Muscle of back (tissue), 3 donors: ENCODE measurements at regions not wholly inside any gene's neighbourhood (a gene's known extent, or its start where the extent isn't known, plus 50 kb on each side); places are given as distances from the start of the nearest gene placed in this dataset.

Experiments
- DNase-seq, 3 donors: peaks; one replicate each; pipeline versions ENCODE4 v3.0.0 to v3.0.0-alpha.2; 2013

GRCh38 chr7:156309016-156309620 lies 331.5 kb upstream of the RNF32 start:
- peak; percentile 18 to 46 (median 22) for DNase-seq

DNA sequence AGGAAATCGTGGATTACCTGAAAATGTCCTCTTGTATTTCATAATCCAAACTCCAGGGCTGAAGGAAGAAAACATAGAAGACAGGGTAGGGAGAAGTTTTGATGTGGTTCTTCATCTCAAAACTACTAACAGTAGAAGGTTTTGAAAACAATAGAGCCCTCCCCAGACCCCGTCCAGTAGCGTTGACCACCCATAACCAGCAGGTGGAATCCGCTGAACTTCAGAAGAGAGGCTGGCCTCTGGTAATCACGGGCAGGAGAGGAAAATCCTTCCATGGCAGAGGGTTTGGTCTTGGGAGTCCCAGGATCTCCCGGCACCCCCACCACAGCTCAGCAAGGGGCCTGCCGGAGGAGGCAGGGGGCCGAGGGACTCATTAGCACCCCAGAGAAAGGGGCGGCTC lies 333.4 kb upstream of the RNF32 start:
- no peak for DNase-seq

- DNase-seq: peak in 1 of 3 donors; percentile 2
Observed at GRCh38 chr7:156305351-156305750, 335.2 kb upstream of the RNF32 start.

GRCh38 chr7:156282816-156283215 lies 357.8 kb upstream of the RNF32 start:
- no peak for DNase-seq

DNA sequence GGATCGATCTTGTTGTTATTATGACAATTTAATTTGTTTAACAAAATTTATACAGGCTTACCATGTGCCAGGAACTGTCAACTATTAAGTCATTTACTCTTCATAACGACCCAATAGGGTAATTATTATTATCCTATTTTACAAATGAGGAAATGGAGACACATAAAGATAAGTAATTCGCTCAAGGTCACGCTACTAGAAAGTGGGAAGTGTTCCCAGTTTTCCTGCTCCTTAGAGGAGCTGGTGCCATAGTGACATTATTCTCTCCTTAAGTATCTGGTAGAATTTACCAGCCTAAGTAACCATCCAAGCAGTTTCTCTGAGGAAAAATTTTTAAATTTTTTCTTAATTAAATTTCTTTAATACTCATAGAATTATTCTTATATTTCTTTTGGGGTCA lies 360.9 kb upstream of the RNF32 start:
- DNase-seq: no peak

- no peak for DNase-seq
Observed at GRCh38 chr7:156275292-156275691, 365.3 kb upstream of the RNF32 start.

DNA sequence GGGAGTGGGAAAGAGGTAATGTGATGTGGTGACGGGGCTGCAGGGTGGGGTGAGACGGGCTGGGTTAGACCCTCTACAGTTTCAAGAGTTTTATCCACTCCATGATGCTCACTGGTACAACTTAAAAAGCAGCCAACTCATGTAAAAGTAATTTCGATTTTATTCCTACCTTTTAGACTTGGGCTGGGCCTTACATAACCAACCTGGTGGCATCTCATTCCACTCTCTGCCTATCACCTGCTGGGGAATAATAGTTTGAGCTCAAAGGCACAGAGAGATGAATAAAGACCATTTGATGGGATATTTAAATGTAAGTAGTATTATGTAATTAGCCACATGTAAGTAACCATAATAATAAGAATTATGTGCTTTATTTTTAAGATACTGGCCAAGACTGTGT lies 366.0 kb upstream of the RNF32 start:
- DNase-seq: no peak

DNA sequence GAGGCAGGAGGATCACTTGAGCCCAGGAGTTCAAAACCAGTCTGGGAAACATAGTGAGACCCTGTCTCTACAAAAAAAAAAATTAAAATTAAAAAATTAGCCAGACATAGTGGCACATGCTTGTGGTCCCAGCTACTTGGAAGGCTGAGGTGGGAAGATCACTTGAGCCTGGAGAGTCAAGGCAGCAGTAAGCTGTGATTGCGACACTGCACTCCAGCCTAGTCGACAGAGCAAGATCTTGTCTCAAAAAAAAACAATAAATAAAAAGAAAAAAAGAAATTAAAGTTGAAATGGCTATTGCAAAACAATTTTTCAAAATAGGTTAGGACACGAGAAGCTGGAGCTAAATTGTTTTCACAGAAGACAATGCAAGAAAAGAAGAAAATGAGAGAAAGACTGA lies 379.0 kb upstream of the RNF32 start:
- no peak for DNase-seq

DNA sequence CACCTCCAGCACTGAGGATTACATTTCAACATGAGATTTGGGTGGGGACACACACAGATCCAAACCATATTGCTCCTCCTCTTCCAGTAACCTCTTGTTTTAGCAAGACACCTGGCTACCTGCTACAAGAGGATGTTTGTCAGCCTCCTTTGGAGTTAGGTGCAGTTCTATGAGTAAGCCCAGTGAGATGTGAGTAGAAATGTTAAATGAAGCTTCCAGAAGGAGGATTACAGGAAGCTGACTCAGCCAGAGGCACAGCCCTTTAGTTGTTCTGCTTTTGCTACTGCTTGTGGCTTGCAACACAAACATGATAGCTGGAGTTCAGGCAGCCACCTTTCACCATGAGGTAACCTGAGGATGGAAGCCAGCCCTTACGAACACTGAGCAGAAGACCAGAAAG lies 382.7 kb upstream of the RNF32 start:
- DNase-seq: no peak

- no peak for DNase-seq
Observed at GRCh38 chr7:156255635-156256034, 384.9 kb upstream of the RNF32 start.

- no peak for DNase-seq
Observed at GRCh38 chr7:156251861-156252260, 388.7 kb upstream of the RNF32 start.

DNA sequence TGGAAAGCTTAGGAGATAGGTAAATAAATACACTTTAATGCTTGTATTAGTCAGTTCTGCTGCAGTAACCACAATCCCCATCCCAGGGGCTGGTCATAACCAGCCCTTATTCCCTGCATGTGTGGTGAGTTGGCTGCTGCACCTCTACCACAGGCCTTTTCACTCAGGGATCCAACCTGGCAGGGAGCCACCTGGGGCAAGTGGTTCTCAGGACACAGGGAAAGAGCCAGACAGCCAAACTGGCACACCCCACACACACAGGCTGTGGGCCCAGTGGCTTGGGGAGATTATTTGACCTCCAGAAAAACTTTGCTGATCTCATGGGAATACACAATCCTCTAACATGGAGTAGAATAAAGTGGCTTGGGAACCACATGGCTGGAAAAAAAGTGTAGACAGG lies 400.0 kb upstream of the RNF32 start:
- DNase-seq: no peak

DNA sequence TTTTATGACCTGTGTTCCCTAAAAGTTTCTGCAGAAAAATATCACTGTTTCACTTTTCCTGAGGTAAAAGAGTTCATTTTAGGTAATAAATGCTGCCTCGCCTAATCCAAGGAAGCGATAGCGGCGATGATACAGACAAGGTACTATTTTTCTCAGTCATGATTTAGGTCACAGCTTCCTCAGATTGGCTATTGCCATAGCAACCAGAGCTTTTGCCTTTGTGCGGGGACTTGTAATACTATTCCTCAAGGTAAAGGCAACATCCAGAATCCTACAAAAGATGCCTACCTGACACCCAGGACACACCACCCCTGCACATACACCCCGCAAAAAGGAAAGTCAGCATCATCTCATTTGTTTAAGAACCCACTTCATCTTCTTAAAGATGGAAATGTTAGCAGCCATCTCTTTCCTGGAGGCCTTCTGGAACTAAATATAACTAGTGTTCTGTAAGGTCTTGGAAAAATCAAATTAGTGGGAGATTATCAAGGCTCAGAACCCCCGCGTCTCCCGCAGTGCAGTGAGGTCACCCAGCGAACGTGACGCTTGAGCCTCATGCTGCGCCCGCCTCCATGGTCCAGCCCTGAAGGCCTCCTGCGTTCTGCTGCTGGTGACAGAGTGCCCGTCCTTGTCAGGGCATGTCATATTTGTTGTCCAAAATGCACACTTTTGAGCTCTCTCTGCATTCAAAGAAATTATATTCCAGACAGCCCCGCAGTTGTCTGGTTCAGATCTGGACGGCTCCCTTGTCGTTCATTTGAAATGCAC lies 402.0 kb upstream of the RNF32 start:
- no peak for DNase-seq

DNA sequence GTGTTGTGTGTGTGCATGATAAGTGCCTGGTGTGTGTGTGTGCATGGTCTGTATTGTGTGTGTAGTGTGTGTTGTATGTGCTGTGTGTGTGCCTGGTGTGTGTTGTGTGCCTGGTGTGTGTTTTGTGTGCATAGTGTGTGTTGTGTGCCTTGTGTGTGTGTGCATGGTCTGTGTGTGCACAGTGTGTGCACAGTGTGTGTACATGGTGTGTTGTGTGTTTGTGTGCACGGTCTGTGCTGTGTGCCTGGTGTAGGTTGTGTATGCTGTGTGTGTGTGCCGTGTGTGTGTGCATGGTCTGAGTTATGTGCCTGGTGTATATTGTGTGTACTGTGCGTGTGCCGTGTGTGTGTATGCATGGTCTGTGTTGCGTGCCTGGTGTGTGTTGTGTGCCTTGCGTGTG lies 403.0 kb upstream of the RNF32 start:
- no peak for DNase-seq

DNA sequence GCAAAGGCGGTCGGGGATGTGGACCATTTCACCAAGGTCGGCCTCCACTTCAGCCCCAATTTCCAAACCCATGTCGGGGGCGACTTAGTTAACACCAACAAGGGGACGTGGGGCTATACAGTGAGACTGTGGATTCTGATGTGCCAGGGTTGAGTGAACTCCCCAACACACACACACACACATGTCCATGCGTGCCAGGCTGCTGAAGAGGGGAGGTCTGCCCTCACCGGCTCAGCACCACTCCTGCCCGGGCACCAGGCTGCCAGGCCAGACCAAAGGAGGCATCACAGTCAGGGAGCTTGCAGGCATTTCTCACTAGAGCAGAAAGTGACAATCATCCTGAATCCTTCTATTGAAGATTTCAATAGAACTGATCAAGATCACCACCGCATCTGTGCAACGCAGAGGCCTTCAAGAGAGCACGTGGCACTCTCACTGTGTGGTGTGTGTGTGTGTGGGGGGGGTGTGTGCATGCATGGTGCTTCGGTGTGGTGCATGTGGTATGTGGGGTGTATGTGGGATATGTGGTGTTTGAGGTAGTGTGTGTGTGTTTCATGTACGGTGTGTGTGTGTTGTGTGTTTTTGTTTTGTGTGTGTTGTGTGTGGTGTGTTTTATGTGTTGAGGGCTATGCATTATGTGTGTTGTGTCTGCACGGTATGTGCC lies 403.5 kb upstream of the RNF32 start:
- no peak for DNase-seq

DNA sequence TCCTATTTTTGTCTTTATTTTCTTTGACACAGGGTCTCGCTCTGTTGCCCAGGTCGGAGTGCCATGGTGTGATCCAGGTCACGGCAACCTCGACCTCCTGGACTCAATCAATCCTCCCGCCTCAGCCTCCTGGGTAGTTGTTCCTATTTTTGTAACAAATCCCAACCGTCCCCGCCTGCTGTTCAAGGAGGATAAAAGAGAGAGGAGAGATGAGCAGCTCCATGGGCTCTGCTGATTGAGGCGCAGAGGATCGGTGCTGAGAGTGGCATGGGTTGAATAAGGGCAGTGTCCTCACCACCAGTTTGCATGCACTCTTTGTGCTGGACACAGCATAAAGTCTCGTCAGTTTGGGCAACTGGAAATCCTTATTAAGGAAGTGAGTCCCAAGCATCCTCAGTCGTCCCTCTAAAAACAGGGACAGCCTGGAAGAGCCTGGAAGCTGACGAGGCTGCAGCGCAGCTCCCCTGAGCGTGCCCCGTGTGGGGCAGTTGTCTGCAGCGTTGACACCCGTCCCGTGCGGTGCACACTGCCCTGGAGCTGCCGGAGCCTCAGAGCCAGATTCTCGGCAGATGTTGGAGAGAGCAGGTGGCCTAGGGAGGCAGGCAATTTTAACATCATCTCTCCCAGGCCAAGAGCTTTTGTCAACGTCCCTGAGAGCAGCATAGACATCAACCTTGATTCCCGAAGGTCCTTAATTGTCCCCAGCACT lies 404.2 kb upstream of the RNF32 start:
- no peak for DNase-seq

GRCh38 chr7:156234666-156235494 lies 405.7 kb upstream of the RNF32 start:
- DNase-seq: no peak

- no peak for DNase-seq
Observed at GRCh38 chr7:156234192-156234591, 406.4 kb upstream of the RNF32 start.

DNA sequence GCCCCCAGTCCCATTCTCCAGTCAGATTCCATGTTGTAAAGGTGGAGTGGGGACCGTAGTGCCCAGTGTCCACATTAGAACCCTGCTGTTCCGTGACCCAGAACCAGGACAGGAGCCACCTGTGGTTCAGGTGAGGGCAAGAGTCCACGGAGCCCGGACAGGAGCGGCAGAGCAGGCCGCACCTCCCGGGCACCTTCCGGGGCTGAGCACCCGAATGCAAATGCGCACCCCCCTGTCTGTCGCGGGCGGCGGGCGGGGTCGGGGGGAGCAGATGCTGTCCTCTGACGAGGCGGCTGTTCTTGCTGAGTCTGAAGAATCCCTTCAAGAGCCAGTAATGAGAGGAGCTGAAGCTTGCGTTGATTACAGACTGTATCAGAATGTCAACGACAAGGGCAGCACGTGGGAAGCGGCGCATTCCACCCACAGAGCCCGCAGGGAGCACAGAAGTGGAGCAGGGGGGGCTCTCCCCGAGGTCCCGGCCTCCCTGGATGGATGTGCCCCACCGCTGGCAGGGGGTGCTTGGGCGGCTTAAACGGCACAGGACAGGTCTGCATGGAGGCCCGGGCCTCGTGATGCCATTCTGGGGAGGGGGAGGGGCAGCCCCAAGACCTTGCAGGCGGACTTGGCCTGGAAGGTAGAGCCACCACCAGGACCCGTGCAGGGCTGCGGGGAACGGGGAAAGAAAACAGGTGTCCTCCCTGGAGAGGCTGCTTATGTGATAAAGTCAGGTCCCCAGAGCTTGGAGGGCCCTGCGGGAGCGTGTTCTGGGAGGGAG lies 407.5 kb upstream of the RNF32 start:
- no peak for DNase-seq

DNA sequence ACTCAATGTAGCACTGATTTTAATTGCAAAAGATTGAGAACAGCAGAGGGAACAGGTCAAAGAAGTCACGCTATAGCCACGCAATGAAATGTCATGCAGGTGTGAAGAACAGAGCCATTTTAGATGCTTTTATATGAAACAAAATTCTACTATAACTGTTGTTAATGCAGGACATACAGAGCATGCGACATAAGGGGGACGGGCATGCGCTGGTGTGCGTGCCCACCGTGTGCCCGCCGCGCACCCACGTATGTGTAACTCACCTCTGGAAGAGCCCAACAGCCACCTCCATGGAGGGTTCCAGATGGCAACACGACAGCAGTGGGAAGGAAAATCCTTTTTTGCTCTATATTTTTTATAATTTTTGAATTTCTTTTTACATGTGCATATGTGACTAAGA lies 410.0 kb upstream of the RNF32 start:
- DNase-seq: no peak

DNA sequence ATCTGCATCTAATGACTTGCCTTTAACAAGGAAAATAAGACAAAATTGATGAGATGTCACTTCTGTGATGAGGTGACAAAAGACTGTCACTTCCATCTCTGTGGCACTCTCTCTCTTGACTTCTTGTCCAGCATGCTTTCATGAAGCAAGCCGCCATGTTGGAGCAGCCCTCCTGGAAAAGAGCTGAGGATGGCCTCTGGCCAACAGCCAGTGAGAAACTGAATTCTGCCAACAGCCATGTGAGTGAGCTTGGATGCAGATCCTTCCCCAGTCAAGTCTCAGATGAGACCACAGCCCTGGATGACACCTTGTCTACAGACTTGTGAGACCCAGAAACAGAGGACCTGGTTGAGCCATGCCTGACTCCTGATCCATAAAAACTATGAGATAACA lies 412.6 kb upstream of the SHH start:
- no peak for DNase-seq
